GM12872 (cell line): ENCODE measurements at regions not wholly inside any gene's neighbourhood (a gene's known extent, or its start where the extent isn't known, plus 50 kb on each side); places are given as distances from the start of the nearest gene placed in this dataset.

Source experiments
- CTCF ChIP-seq: IDR thresholded peaks from 3 replicates; pipeline ENCODE4 v1.5.1; 2011; ENCODE audit warnings: low read depth, mild to moderate bottlenecking, low read length, moderate library complexity; ENCODE audit not compliant: insufficient read depth

- TF ChIP-seq CTCF, result no peak
Measured at GRCh38 chr4:170827562-170828274, 738.0 kb upstream of the AADAT start.

DNA sequence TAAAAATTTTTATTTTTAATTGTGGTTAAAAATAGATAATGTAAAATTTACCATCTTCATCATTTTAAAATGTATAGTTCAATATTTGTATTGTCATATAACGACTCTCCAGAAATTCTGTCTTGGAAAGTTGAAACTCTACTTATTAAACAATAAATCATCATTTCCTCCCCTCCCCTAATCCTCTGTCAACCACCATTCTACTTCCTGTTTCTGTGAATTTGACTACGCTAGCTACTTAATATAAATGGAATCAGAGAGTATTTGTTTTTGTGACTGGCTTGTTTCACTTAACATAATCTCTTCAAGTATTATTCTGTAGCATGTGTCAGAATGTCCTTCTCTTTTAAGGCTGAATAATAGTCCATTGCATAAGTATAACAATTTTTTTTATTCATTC lies 729.0 kb upstream of the AADAT start:
- no peak for TF ChIP-seq CTCF

GRCh38 chr4:170805352-170805751 lies 715.6 kb upstream of the AADAT start:
- no peak for TF ChIP-seq CTCF

- TF ChIP-seq CTCF, result no peak
Measured at GRCh38 chr4:170804930-170805329, 715.2 kb upstream of the AADAT start.

- no peak for TF ChIP-seq CTCF
Measured at GRCh38 chr4:170803492-170803891, 713.7 kb upstream of the AADAT start.

GRCh38 chr4:170801771-170802170 lies 712.0 kb upstream of the AADAT start:
- no peak for TF ChIP-seq CTCF

GRCh38 chr4:170794525-170794924 lies 704.8 kb upstream of the AADAT start:
- no peak for TF ChIP-seq CTCF

GRCh38 chr4:170777663-170778062 lies 687.9 kb upstream of the AADAT start:
- TF ChIP-seq CTCF, result no peak
